Keratinocyte (primary cell): ENCODE measurements at regions not wholly inside any gene's neighbourhood (a gene's known extent, or its start where the extent isn't known, plus 50 kb on each side); places are given as distances from the start of the nearest gene placed in this dataset.

Experiments used
- DNase-seq: peaks from one replicate; pipeline ENCODE4 v3.0.0-alpha.2; 2011; ENCODE audit warnings: low read depth, missing footprints, low spot score
- FAIRE-seq: peaks from 2 replicates; lab custom pipeline; 2011; peaks lifted over from hg19 to GRCh38; lab: Jason Lieb, UNC
- H2AFZ ChIP-seq: 2 replicates; pipeline ENCODE4 v1.6.0; 2012; ENCODE audit warnings: low read length, control low read depth, inconsistent platforms; ENCODE audit not compliant: control insufficient read depth
- H3K27ac ChIP-seq: 2 replicates; pipeline ENCODE4 v1.5.1; 2011; ENCODE audit warnings: low read length; ENCODE audit not compliant: control insufficient read depth, insufficient read depth
- H3K27me3 ChIP-seq: 3 replicates; pipeline ENCODE4 v1.6.0; 2011; ENCODE audit warnings: low read length; ENCODE audit not compliant: control insufficient read depth, insufficient read depth; ENCODE audit errors: extremely low read depth
- H3K36me3 ChIP-seq, 2 experiments: 2 replicates in 1 of 2; 3 replicates in 1 of 2; pipeline ENCODE4 v1.5.1; 2011; ENCODE audit warnings: low read length in 2 of 2, mild to moderate bottlenecking in 1 of 2; ENCODE audit not compliant: control insufficient read depth in 2 of 2, insufficient read depth in 2 of 2; ENCODE audit errors: extremely low read depth in 1 of 2
- H3K4me1 ChIP-seq: 3 replicates; pipeline ENCODE4 v1.5.1; 2011; ENCODE audit warnings: low read length; ENCODE audit not compliant: control insufficient read depth, insufficient read depth; ENCODE audit errors: extremely low read depth
- H3K4me2 ChIP-seq: 3 replicates; pipeline ENCODE4 v1.6.0; 2011; ENCODE audit warnings: low read depth, low read length; ENCODE audit not compliant: control insufficient read depth, insufficient read depth; ENCODE audit errors: extremely low read depth
- H3K4me3 ChIP-seq, 3 experiments: fragments of 200-600 bp in 1 of 3; sonication (generic) in 1 of 3; 2 replicates in 2 of 3; 3 replicates in 1 of 3; pipeline ENCODE4 v1.5.1; 2011 to 2016; ENCODE audit warnings: low read length in 3 of 3, mild to moderate bottlenecking in 3 of 3, control low read depth in 2 of 3, inconsistent platforms in 1 of 3, low read depth in 1 of 3, mixed read lengths in 1 of 3, mixed run types in 1 of 3, moderate library complexity in 1 of 3; ENCODE audit not compliant: control insufficient read depth in 2 of 3, insufficient read depth in 2 of 3; ENCODE audit errors: extremely low read depth in 1 of 3
- H3K79me2 ChIP-seq: 2 replicates; pipeline ENCODE4 v1.6.0; 2012; ENCODE audit warnings: low read length; ENCODE audit not compliant: control insufficient read depth, insufficient read depth
- H3K9ac ChIP-seq: 3 replicates; pipeline ENCODE4 v1.6.0; 2011; ENCODE audit warnings: low read length; ENCODE audit not compliant: control insufficient read depth, insufficient read depth; ENCODE audit errors: extremely low read depth
- H3K9me1 ChIP-seq: 3 replicates; pipeline ENCODE4 v1.6.0; 2011; ENCODE audit warnings: low read length; ENCODE audit not compliant: control insufficient read depth, insufficient read depth; ENCODE audit errors: extremely low read depth
- H3K9me3 ChIP-seq: 2 replicates; pipeline ENCODE4 v1.5.1; 2012; ENCODE audit warnings: low read depth, low read length; ENCODE audit not compliant: control insufficient read depth
- H4K20me1 ChIP-seq: 3 replicates; pipeline ENCODE4 v1.6.0; 2011; ENCODE audit warnings: low read length; ENCODE audit not compliant: control insufficient read depth, insufficient read depth; ENCODE audit errors: extremely low read depth
- CTCF ChIP-seq, 3 experiments: IDR thresholded peaks in 1 of 3; conservative IDR thresholded peaks in 1 of 3; optimal IDR thresholded peaks in 1 of 3; 2 replicates in 2 of 3; 3 replicates in 1 of 3; pipeline versions ENCODE3 to v1.5.1; 2011; ENCODE audit warnings: low read length in 3 of 3, mild to moderate bottlenecking in 3 of 3, moderate library complexity in 2 of 3, control low read depth in 1 of 3, inconsistent platforms in 1 of 3; ENCODE audit not compliant: insufficient read depth in 2 of 3; ENCODE audit errors: extremely low read depth in 1 of 3
- EZH2 ChIP-seq: IDR thresholded peaks from one replicate; pipeline ENCODE4 v1.6.1; 2012; ENCODE audit warnings: inconsistent platforms, mild to moderate bottlenecking, low read length, moderate library complexity
- dilution Hi-C: fragments of 300-500 bp; cut with MboI; formaldehyde crosslinking; loops from one replicate; pipeline ENCODE4 v1.7.0; 2020; ENCODE audit warnings: low sequenced_read_pairs; ENCODE audit not compliant: extremely low pct_ligation_motif_present

- Histone ChIP-seq H3K9me3 (peaks cover 2% of the 10 kb centered on the region), H3K79me2 (no peaks in the 10 kb centered on the region), H3K9ac (no peak overlapping the region), H3K4me3 (no peak overlapping the region), H3K27ac (no peak overlapping the region), H3K27me3 (no peaks in the 10 kb centered on the region), H3K9me1 (no peaks in the 10 kb centered on the region), H4K20me1 (no peaks in the 10 kb centered on the region), H3K4me2 (no peak overlapping the region), H2AFZ (no peak overlapping the region), H3K36me3 (no peaks in the 10 kb centered on the region), H3K4me1 (no peaks in the 10 kb centered on the region)
- no peak for TF ChIP-seq CTCF (optimal IDR thresholded peaks at IDR 0.05 in 1 of 3, IDR thresholded peaks at IDR 0.05 in 1 of 3, conservative IDR thresholded peaks at IDR 0.05 in 1 of 3; ENCODE audit: extremely low read depth in 1 of 3, insufficient read depth in 2 of 3, low read length in 3 of 3)
- no peak for TF ChIP-seq EZH2
- dilution Hi-C loops = no loop called here
- FAIRE-seq = no peak
- no peak for DNase-seq
Observed at GRCh38 chr7:51611937-51612336, 295.3 kb upstream of the COBL start.

GRCh38 chr7:51607447-51607846 lies 290.8 kb upstream of the COBL start:
- DNase-seq = no peak
- H3K27me3 ChIP-seq = no peaks in the 10 kb centered on the region
- no peak for TF ChIP-seq EZH2
- TF ChIP-seq CTCF (optimal IDR thresholded peaks at IDR 0.05 in 1 of 3, IDR thresholded peaks at IDR 0.05 in 1 of 3, conservative IDR thresholded peaks at IDR 0.05 in 1 of 3; ENCODE audit: extremely low read depth in 1 of 3, insufficient read depth in 2 of 3, low read length in 3 of 3) = no peak
- H3K9me1 ChIP-seq = no peaks in the 10 kb centered on the region
- H4K20me1 ChIP-seq = no peaks in the 10 kb centered on the region
- FAIRE-seq = no peak
- no peak overlapping the region for H3K4me3 ChIP-seq
- dilution Hi-C loops = no loop called here
- no peak overlapping the region for H2AFZ ChIP-seq
- H3K79me2 ChIP-seq = no peaks in the 10 kb centered on the region
- H3K9ac ChIP-seq = no peak overlapping the region
- no peaks in the 10 kb centered on the region for H3K4me1 ChIP-seq
- H3K9me3 ChIP-seq = peaks cover 2% of the 10 kb centered on the region
- H3K36me3 ChIP-seq = no peaks in the 10 kb centered on the region
- H3K4me2 ChIP-seq = no peak overlapping the region
- no peak overlapping the region for H3K27ac ChIP-seq
